Glomerular visceral epithelial cell (primary cell): ENCODE measurements at regions not wholly inside any gene's neighbourhood (a gene's known extent, or its start where the extent isn't known, plus 50 kb on each side); places are given as distances from the start of the nearest gene placed in this dataset.

ENCODE experiments used
- DNase-seq: peaks from one replicate; pipeline ENCODE4 v3.0.0-alpha.2; 2016; ENCODE audit errors: extremely low spot score

- no peak for DNase-seq
Measured at GRCh38 chr4:123455360-123455759, 58.8 kb downstream of the SPRY1 start.

GRCh38 chr4:123462007-123462406, 65.4 kb downstream of the SPRY1 start:
- no peak for DNase-seq

- no peak for DNase-seq
Measured at GRCh38 chr4:123463869-123464268, 67.3 kb downstream of the SPRY1 start.

- DNase-seq, result no peak
Measured at GRCh38 chr4:123465416-123465815, 68.8 kb downstream of the SPRY1 start.

GRCh38 chr4:123466080-123466785, 69.6 kb downstream of the SPRY1 start:
- no peak for DNase-seq

- DNase-seq, result no peak
Measured at GRCh38 chr4:123468479-123469031, 72.0 kb downstream of the SPRY1 start.

- no peak for DNase-seq
Measured at GRCh38 chr4:123469245-123469644, 72.7 kb downstream of the SPRY1 start.

GRCh38 chr4:123469696-123470095, 73.1 kb downstream of the SPRY1 start:
- no peak for DNase-seq

- DNase-seq, result no peak
Measured at GRCh38 chr4:123470640-123471039, 74.0 kb downstream of the SPRY1 start.

GRCh38 chr4:123471655-123472369, 75.2 kb downstream of the SPRY1 start:
- no peak for DNase-seq

GRCh38 chr4:123474817-123475216, 78.2 kb downstream of the SPRY1 start:
- no peak for DNase-seq

- DNase-seq, result no peak
Measured at GRCh38 chr4:123476089-123476488, 79.5 kb downstream of the SPRY1 start.

- no peak for DNase-seq
Measured at GRCh38 chr4:123477711-123478209, 81.2 kb downstream of the SPRY1 start.

GRCh38 chr4:123478859-123479345, 82.3 kb downstream of the SPRY1 start:
- DNase-seq, result peak; percentile 27

GRCh38 chr4:123479944-123480343, 83.3 kb downstream of the SPRY1 start:
- DNase-seq, result no peak

GRCh38 chr4:123480706-123481418, 84.3 kb downstream of the SPRY1 start:
- DNase-seq, result peak; percentile 70

- DNase-seq, result no peak
Measured at GRCh38 chr4:123481717-123482116, 85.1 kb downstream of the SPRY1 start.

GRCh38 chr4:123484291-123484926, 87.8 kb downstream of the SPRY1 start:
- no peak for DNase-seq

- DNase-seq, result no peak
Measured at GRCh38 chr4:123485601-123486000, 89.0 kb downstream of the SPRY1 start.

- DNase-seq, result peak; percentile 54
Measured at GRCh38 chr4:123488916-123489315, 92.3 kb downstream of the SPRY1 start.

GRCh38 chr4:123495530-123495929, 98.9 kb downstream of the SPRY1 start:
- no peak for DNase-seq

GRCh38 chr4:123496421-123496820, 99.8 kb downstream of the SPRY1 start:
- no peak for DNase-seq
